Activated CD8-positive, alpha-beta memory T cell treated with anti-CD3 and anti-CD28 coated beads, Interleukin-2, amount 50 U/mL, for 24 hours (primary cell): ENCODE measurements at regions not wholly inside any gene's neighbourhood (a gene's known extent, or its start where the extent isn't known, plus 50 kb on each side); places are given as distances from the start of the nearest gene placed in this dataset.
"Not testable (repeated sequence)": the region's sequence is repeated elsewhere in the genome, so short reads cannot be mapped to it uniquely, and the experiment has no call there.

Source experiments
- DNase-seq: peaks from one replicate; pipeline ENCODE4 v3.0.0-alpha.2; 2020; ENCODE audit errors: extremely low read depth

- DNase-seq = no peak
Measured at GRCh38 chr10:78341953-78342614, 308.4 kb downstream of the RPS24 start.

DNA sequence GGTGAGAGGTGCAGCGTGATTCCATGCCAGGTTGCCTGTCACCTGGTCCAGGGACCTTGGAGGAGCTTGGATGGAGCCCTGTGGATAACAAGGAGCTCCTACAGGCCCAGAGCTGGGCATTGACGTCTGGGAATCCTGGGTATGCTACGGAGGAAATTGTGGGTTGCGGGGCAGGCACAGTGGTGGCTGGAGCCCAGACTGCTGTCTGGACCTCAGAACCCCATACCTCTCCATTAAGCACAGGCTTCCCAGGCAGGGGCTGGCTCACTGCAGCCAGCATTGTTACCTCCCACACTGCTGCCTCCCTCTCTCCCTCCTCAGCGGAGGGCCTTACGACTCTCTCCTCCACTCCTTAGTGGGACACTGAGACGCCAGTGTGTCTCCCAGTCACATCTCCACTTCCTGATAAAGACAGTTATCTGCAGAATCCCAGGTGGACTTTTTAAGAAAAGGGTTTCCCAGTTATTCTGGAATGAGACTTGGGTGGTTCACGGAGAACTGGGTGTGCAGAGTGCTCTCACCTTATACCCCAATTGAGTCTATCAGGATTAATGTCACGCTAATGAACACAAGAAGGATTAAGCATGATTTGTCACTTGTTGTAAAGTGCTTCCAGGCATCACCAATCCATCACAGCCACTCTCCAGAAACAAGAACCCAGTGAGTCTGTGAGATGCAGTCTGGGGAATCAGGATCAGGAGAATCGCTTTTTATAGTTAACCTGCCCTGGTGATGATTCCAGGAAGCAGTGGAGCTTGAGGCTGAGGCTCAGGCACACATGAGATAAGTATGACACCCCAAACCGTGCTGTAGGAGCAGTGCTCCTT is 309.4 kb downstream of the RPS24 start:
- DNase-seq = no peak

- DNase-seq = not testable (repeated sequence)
Measured at GRCh38 chr10:78344257-78344656, 310.6 kb downstream of the RPS24 start.

GRCh38 chr10:78345515-78345914 is 311.9 kb downstream of the RPS24 start:
- DNase-seq = not testable (repeated sequence)

DNA sequence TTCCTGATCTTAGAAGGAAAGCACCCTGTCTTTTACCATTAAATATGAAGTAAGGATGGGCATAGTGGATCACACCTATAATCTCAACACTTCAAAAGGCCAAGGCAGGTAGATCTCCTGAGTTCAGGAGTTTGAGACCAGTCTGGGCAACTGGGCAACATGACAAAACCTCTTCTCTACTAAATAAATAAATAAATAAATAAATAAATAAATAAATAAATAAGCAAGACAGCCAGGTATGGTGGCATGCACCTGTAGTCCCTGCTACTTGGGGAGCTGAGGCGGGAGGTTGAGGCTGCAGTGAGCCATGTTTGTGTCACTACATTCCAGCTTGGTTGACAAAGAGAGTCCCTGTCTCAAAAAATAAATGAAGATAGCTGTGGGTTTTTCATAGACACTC is 313.1 kb downstream of the RPS24 start:
- DNase-seq = no peak

- no peak for DNase-seq
Measured at GRCh38 chr10:78348411-78349164, 314.9 kb downstream of the RPS24 start.

DNA sequence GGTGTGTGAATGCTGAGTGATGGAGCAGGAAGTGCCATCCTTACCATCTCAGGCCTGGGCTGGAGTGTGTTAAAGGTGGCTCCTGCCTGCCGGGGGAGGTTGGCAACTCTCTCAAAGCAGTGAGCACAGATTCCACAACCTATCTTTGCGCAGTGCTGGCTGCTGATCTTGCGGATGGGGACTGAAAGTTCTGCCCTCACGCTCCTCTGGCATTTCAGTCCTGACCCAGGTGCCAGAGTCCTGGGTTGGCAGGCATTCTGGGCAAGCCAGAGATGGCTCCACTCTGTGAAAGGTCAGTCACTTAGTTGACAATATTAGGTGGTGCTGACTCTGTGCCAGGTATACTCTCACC is 315.5 kb downstream of the RPS24 start:
- no peak for DNase-seq

DNA sequence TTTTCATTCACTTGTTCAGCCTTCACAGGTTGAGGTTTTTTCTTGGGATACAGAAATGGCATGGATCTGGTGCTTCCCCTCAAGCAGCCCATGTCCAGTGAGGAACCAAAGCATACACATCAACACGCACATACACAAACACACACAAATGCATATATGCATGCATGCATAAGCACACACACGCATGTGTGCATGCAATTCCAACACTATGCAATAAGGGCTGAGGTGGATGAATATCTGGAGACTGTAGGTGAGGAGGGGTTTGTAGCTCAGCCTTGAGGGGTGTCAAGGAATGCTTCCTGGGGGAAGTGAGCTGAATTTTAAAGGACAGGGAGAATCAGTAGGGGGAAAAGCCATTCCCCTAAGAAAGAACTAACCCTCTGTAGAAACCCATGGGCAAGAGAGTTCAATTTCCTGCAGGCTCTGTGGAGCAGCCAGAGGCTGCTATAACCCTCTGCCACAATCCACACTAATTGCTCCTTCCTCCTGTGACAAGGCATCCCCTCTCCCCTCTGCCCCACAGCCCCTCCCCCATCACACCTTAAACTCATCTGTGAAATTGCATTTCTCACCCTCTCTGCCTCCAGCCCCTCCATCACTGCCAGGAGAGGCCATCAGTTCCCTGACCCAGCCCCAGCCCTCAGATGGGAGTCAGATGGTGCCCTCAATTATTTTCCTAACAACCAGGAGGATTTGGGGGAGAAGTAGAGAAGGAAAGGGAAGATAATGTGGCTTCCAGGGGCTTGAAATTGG is 316.4 kb downstream of the RPS24 start:
- DNase-seq = no peak

DNA sequence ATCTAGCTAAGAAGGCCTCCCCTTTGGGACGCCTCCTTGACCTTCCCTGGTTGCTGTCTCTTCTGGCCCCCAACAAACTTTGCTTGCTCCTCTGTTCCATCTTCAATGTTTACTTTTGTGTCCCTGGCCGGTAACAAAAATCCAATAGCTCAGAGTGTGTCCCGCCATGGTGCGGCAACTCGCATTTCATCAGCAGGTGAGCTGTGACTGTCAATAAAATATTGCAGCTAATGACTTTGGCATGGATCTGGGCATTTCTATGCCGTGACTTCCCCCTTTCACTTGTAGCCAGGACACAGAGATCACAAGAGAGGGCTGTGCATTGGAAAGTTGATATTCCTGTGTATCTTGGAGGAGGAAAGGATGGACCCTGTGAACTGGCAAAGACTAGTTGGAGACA is 317.6 kb downstream of the RPS24 start:
- DNase-seq = no peak

GRCh38 chr10:78351809-78352208 is 318.1 kb downstream of the RPS24 start:
- no peak for DNase-seq

GRCh38 chr10:78353636-78354035 is 320.0 kb downstream of the RPS24 start:
- DNase-seq = no peak

DNA sequence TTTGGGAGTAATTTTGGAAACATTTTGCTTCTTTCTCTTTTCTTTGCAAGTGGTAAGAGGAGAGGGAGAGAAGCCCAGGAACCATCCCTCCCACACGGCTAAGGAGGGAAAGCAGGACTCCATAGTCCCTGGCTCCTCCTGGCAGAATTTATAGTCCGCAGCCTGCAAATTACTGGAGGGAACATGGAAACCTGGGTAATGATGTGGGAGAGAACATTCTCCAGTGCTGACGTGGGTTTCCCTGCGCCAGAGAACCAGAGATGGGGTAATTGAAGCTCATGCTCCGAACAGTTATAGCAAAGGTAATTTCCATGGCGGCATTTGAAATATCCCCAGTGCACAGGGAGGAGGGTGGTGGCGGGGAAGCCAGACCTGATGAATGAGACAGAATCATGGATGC is 320.4 kb downstream of the RPS24 start:
- no peak for DNase-seq

DNA sequence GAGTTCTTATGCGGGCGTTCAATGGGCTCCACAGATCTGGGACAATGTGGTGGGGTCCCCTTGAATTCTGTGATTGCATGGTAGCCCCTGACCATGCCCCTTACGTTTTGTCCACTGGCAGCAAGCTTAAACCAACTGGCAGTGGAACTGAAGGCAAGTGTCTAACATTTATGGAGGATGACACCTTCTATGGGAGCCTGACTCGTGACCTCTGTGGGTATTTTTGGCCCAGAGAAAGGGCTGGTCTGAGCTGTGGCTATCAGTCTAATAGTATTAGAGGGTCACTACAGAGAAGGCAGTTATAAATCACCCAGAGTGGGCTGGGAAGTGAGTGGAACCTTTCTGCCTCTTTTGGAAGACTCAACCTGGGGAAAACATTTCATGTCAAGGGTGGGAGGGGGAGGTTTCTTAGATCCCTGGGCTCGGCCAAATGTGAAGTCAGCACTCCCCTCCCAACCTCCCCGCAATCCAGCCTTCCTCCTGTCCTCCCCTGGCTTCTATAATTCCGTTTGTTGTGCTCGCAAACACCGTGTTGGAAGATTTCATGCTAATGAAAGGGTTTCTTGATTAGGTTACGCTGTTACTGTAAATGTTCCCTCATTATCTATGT is 322.7 kb downstream of the RPS24 start:
- no peak for DNase-seq

DNA sequence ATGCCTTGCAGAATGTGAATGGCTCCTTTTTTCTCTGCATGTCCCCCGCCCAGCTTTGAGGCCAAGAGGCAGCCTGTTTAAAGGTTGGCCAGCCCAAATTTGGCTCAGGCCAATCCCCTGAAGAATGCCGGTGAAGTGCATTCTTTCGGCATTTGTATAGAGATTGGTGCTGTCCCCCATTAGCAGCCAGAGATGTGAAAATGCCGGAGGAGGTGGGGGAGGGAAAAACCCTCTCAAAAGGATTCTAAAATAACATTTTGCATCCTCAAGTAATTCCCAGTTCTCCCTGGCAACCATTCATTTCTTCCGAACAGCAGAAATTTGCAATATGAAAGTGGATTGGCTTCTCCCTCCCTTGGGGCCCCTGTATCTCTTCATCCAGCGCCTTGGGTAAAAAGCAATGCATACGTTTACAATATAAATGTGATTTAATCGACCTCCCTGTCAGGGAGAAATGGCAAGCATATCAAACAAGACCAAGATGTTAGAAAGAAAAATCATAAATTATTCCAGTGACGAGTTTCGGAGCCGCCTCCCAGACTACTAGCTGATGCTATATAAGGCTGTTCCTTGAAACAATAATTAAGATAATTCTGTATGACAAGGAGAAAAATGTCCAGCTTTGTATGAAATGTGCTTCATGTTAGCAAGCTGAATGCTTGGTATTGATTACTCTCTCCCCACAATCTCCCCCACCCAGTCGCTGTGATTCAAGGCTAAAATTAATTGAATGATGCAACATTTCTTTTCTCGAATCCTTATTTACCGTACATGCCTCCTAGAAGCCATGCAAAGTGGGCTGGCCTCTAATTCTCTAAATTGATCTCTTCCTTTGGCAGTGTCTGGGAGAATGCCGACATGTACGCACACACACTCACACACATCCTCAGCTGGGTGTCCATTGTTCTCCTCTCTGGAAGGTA is 323.7 kb downstream of the RPS24 start:
- no peak for DNase-seq

GRCh38 chr10:78358351-78358750 is 324.7 kb downstream of the RPS24 start:
- DNase-seq = no peak

DNA sequence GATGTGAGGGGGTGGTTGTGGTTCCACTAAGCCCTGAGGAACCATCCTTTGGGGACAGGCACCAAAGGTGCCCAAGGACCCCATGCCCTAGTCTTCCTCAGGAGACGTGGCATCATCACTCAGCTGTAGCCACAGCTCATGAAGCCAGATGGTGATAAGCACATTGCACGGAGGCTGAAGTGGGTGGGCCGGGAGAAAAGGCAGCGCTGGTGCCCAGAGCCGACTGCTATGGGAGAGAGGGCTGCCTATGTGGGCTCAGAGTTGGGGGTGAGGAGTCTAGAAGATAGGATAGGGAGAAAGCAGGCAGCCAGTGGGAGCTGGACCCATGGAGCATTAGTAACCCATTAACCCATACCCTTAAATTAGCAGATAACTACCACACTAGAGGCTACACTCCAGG is 325.3 kb downstream of the RPS24 start:
- DNase-seq = no peak

DNA sequence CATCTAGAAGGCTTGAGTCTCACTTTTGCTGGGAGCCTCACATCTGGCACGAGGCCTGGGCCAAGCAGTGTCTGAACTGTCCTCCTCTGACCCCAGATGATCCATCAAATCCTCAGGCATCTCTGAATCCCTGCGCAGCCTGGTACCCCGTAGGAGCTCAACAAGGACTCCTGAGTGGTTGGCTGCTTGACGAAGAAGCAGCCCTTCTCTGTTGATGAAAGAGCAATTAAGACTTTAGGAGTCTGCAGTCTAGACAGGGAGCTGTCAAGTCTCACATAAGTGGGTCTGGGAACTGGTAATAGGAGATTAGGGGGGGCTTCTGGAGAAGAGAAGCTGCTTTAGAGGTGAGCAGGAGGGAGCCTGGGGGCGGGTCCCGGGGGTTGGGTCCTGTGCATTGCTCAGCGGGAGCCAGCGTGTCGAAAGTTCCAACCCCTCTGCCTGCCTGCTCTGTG is 326.0 kb downstream of the RPS24 start:
- DNase-seq = no peak

DNA sequence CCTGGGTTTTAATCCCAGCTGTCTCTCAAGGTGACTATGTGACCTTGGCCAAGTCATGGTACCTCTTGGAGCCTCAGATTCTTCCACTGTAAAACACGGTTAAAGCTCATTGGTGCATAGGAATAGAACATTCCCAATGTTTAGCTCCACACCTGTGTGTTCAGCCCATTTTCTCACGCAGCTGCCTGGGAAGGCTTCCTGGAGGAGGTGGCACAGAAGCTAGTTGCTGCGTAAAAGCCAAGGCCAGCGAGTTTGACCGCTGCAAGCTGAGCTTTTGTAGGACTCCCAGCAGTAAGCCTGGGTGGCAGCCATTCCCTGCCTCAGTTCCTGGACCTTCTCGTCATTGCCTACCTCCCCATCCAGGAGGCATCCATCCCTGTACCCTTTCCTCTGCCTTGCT is 326.6 kb downstream of the RPS24 start:
- no peak for DNase-seq

- no peak for DNase-seq
Measured at GRCh38 chr10:78361031-78361430, 327.4 kb downstream of the RPS24 start.

- no peak for DNase-seq
Measured at GRCh38 chr10:78362406-78363022, 328.9 kb downstream of the RPS24 start.
